T47D (cell line): ENCODE measurements at regions not wholly inside any gene's neighbourhood (a gene's known extent, or its start where the extent isn't known, plus 50 kb on each side); places are given as distances from the start of the nearest gene placed in this dataset.
"Not testable (repeated sequence)": the region's sequence is repeated elsewhere in the genome, so short reads cannot be mapped to it uniquely, and the experiment has no call there.

Experiments used
- DNase-seq, 2 experiments: peaks; one replicate each; pipeline versions ENCODE4 v3.0.0 to v3.0.0-alpha.2; 2011 to 2012; ENCODE audit warnings: low read depth in 1 of 2, low spot score in 1 of 2
- JUND ChIP-seq: IDR thresholded peaks from 2 replicates; pipeline ENCODE4 v1.6.1; 2012; ENCODE audit warnings: low read depth
- in situ Hi-C: cut with HindIII; loops from 2 replicates; pipeline ENCODE4 v1.10.0; 2016; ENCODE audit warnings: low sequenced_read_pairs, low pct_unique_long_range_greater_than_20kb

DNA sequence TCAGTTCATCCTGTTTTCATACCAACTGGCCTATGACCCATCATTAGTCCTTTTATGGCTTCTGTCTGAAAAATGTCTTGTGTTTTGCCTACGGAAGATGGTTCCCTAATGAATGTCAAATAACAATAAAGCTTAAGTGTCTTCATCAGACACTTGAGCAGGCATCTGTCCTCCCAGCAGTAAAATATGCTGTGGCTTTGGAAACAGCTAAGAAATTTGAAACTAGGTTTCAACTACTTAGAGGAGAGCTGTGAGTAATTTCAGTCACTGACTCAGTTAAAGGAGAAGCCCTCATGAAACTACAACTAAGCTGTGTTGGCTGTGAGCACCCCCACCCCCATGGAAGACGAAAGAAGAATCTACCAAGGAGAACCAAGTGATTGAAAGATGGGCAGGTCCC lies 409.4 kb upstream of the PPP2R3A start:
- DNase-seq, result no peak
- TF ChIP-seq JUND, result no peak
- in situ Hi-C loops, result no loop called here

- TF ChIP-seq JUND, result no peak
- in situ Hi-C loops, result no loop called here
- no peak for DNase-seq
These were observed 407.3 kb upstream of the PPP2R3A start for GRCh38 chr3:135558150-135558783.

DNA sequence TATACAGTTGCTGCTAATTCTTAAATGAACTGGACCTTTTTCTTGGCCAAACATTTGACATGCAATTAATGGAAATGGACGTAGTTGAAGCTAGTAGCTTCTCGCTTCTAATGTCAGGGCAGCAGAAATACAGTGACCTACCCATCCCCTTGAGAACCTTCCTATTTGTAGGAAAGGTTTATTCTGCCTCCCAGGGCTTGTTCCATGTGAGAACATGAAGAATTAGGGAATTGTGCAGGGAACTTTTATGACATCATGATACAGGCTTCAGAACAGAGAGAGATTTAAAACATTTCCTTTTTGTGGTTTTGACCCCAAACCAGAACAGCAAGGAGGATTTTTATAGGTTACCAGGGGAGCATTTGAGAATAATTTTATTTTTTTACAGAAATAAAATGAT lies 406.6 kb upstream of the PPP2R3A start:
- no peak for DNase-seq
- TF ChIP-seq JUND, result no peak
- in situ Hi-C loops, result no loop called here

DNA sequence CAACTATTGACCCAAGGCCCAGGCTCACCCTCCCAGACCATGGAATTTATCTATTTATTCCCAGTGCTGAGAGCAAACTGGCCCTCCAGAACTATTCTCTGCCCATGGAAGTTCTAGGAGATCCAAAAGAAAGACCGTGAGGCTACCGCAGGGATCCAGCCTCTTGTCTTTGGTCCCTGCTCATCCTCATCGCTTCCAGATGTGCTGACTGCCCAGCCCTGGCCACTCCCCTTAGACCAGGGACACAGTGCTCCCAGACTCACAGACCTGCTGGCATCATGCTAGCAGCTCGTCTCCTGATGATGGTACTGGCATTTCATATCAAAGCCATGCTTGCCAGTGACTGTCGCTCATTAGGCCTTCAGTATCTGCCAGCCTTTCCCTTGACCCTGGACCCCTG lies 405.7 kb upstream of the PPP2R3A start:
- in situ Hi-C loops, result no loop called here
- no peak for TF ChIP-seq JUND
- DNase-seq, result no peak

DNA sequence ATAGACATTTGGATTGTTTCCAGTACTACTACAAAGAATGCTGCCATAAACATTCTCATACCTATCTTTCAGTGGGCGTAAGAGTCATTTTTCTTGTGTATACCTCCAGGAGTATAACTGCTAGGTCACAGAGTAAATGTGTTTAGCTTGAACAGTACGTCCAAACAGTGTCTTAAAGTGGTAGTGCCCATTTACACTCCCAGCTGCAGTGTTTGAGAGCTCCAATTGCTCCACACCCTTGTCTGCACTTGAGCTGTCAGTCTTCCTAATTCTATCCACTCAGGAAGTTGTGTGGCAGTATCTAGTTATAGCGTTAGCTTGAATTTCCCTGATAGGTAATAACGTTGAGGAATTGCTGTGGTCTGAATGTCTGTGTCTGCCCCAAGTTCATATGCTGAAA lies 404.7 kb upstream of the PPP2R3A start:
- DNase-seq, result no peak
- TF ChIP-seq JUND, result no peak
- in situ Hi-C loops, result no loop called here

- DNase-seq, result no peak
- in situ Hi-C loops, result no loop called here
- TF ChIP-seq JUND, result no peak
These were observed 400.8 kb upstream of the PPP2R3A start for GRCh38 chr3:135564696-135565095.

- no peak for TF ChIP-seq JUND
- in situ Hi-C loops, result no loop called here
- no peak for DNase-seq
These were observed 400.0 kb upstream of the PPP2R3A start for GRCh38 chr3:135565546-135565945.

GRCh38 chr3:135567223-135567622 lies 398.3 kb upstream of the PPP2R3A start:
- no peak for DNase-seq
- TF ChIP-seq JUND, result no peak
- in situ Hi-C loops, result no loop called here

DNA sequence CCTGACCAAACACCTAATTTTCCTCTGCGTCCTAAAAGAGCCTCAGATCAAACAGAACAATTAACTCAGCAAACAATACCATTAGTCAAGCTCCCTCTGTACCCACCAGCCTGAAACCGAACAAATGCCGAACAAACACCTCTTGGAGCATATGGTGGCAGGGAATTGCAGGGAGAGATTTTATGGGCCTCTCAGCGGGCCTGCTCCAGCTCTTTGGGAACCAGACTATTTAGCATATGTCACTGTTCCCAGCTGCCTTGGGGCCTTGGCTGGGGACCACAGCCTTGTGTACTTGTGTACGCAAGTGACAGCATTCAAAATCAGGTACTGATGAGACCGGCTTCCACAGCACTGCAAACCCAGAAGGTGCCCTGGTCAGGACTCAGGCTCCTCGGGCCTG lies 388.8 kb upstream of the PPP2R3A start:
- in situ Hi-C loops, result no loop called here
- no peak for TF ChIP-seq JUND
- no peak for DNase-seq

DNA sequence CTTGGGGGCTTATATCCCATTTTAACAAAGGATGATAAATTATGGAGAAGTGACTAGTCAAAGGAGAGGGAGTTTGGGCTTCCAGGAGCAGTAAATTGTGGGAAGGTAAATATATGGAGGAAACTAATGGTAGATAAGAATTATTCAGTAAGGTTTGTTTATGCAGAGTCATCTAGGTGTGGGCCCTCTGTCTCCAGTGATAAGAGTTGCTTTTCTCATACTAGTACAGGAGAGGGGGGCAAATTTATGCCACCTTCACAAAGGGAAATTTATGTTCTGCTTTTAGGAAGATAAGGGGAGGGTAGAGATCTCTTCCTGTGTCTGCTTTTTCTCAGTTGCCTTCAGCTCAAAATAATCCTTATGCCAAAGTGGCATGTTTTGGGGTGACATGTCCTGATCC lies 383.7 kb upstream of the PPP2R3A start:
- no peak for TF ChIP-seq JUND
- DNase-seq, result no peak
- in situ Hi-C loops, result no loop called here

DNA sequence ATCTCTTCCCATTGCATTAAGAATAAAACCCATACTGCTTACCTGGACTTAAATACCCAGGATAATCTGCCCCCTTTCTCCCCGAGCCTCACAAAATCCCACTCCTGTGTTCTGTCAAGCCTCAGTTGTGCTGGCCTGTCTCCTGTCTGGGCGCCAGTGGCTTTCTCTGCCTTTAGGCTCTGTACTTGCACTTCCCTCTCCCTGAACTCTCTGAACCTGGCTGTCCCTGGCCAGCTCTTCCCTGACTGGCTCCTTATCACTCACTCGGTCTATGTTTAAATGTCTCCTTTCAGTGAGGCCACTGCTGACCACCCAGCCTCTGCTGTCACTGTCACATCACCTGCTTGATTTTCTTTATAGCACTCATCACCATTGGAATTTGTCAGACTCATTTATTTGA lies 382.7 kb upstream of the PPP2R3A start:
- in situ Hi-C loops, result no loop called here
- TF ChIP-seq JUND, result no peak
- DNase-seq, result no peak

GRCh38 chr3:135596563-135596962 lies 369.0 kb upstream of the PPP2R3A start:
- DNase-seq, result no peak
- in situ Hi-C loops, result no loop called here
- TF ChIP-seq JUND, result no peak

DNA sequence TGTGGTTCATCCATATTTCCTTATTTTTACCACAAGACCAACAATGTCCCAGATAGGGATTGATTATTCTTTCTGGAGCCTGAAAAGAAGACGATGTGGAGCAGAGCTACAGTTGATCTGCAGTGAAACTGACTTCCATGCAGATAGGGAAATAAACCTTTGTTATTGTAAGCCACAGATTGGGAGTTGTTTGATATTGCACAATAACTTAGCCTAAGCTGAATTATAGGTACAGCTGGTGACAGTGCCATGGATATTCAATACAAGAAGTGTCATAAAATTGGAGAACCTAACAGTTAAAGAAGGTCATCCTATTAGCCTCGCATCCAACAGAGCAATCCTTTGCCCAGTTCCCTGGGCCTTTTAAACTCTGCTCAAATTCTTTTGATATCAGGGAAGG lies 367.7 kb upstream of the PPP2R3A start:
- in situ Hi-C loops, result no loop called here

GRCh38 chr3:135598597-135598996 lies 366.9 kb upstream of the PPP2R3A start:
- TF ChIP-seq JUND, result no peak
- DNase-seq, result no peak
- in situ Hi-C loops, result no loop called here

More for the DNA sequence above, 367.7 kb upstream of the PPP2R3A start:
- DNase-seq, result no peak
- TF ChIP-seq JUND, result no peak

- DNase-seq, in situ Hi-C loops: not testable (repeated sequence)
These were observed 361.0 kb upstream of the PPP2R3A start for GRCh38 chr3:135604512-135604911.
